ENCODE measurements at regions not wholly inside any gene's neighbourhood (a gene's known extent, or its start where the extent isn't known, plus 50 kb on each side); places are given as distances from the start of the nearest gene placed in this dataset.

DNA sequence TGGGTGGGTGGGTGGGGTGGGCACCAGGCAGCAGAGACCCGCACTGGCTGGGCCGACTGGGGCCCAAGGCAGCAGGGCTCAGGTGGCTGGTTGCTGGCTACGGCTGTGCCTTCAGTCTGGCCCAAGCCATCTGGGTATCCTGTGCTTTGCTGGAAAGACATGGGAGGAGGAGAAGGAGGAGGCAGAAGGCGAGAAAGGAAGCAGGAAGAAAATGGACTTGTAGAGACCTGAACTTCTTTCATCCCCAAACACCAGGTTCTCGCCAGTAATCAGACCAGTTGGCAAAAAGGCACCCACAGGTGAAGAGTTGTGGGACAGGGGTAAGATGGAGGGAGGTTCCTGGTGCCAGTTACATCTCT is 78.8 kb downstream of the IGLL1 start:
- Histone ChIP-seq H3K4me2 (ENCODE audit: insufficient read depth in 1 of 2, low read depth in 2 of 2, low read length in 2 of 2) (no peak overlapping the region), H3K27me3 (replicated peaks in 1 of 4; ENCODE audit: control insufficient read depth in 3 of 4, extremely low read depth in 1 of 4, insufficient read depth in 3 of 4, low read length in 3 of 4) (peaks cover 0 to 8% (median under 1%) of the 10 kb centered on the region in 4 experiments; a peak in 3 of 7 replicates), H2BK15ac (ENCODE audit: low read length) (no peak overlapping the region), H4K5ac (ENCODE audit: insufficient read length, low read depth, low read length) (no peak overlapping the region), H3K4ac (replicated peaks; ENCODE audit: insufficient read length, low read depth, low read length) (no peak overlapping the region), H3K27ac (ENCODE audit: low read depth, low read length) (no peak overlapping the region), H3K79me1 (ENCODE audit: low read depth, low read length) (no peaks in the 10 kb centered on the region), H2BK12ac (ENCODE audit: low read depth, low read length) (no peak overlapping the region), H2BK120ac (replicated peaks; ENCODE audit: low read depth, low read length) (no peak overlapping the region), H3K4me3 (ENCODE audit: extremely low read depth in 1 of 4, insufficient read depth in 2 of 4, low read depth in 3 of 4, low read length in 4 of 4) (no peak overlapping the region), H4K20me1 (replicated peaks in 1 of 2; ENCODE audit: control insufficient read depth in 1 of 2, insufficient read depth in 2 of 2, low read length in 2 of 2) (peaks cover 0 to 2% of the 10 kb centered on the region in 2 experiments), H2AFZ (ENCODE audit: low read length) (no peak overlapping the region), H3K36me3 (ENCODE audit: control insufficient read depth in 2 of 4, insufficient read depth in 4 of 4, low read length in 3 of 4) (no peaks in the 10 kb centered on the region), H3K23ac (ENCODE audit: insufficient read length) (no peak overlapping the region), H2BK5ac (ENCODE audit: low read depth, low read length) (no peak overlapping the region), H2BK20ac (ENCODE audit: low read length) (no peak overlapping the region), H3K18ac (ENCODE audit: extremely low read depth, low read length) (no peak overlapping the region), H2AK5ac (ENCODE audit: low read depth, low read length) (no peak overlapping the region), H3K79me2 (ENCODE audit: control insufficient read depth in 1 of 2, insufficient read depth in 2 of 2, low read length in 2 of 2) (no peaks in the 10 kb centered on the region), H3K9me3 (ENCODE audit: insufficient read depth in 2 of 2, low read depth in 1 of 2, low read length in 1 of 2) (no peaks in the 10 kb centered on the region), H3K23me2 (ENCODE audit: low read depth, low read length) (no peaks in the 10 kb centered on the region; the same call in 1 of the 2 replicates), H3K14ac (ENCODE audit: insufficient read length) (no peak overlapping the region), H4K91ac (replicated peaks; ENCODE audit: insufficient read length, low read length) (no peak overlapping the region), H3K4me1 (replicated peaks in 1 of 4; ENCODE audit: control insufficient read depth in 3 of 4, insufficient read depth in 4 of 4, low read length in 3 of 4) (peaks cover 0 to 10% (median 6%) of the 10 kb centered on the region in 4 experiments; a peak in 5 of 7 replicates), H3K9ac (replicated peaks in 1 of 4; ENCODE audit: extremely low read depth in 1 of 4, low read depth in 3 of 4, low read length in 3 of 4) (no peak overlapping the region), H4K8ac (ENCODE audit: extremely low read depth, insufficient read depth, low read length) (no peak overlapping the region), H3K56ac (replicated peaks; ENCODE audit: insufficient read length, low read depth, low read length) (no peak overlapping the region)
- ChIA-PET CTCF (ENCODE audit: partially characterized antibody) (no interaction called here), POLR2A (ENCODE audit: partially characterized antibody) (no interaction called here)
- WGBS, 2 experiments (ENCODE audit: extremely low coverage in 1 of 2, insufficient coverage in 1 of 2, insufficient read length in 1 of 2, insufficient replicate concordance in 2 of 2, low coverage in 1 of 2, low lambda C conversion rate in 2 of 2, missing lambda C conversion rate in 1 of 2): 79% methylated on average over 2 of the region's 5 CpGs; no CpG with 5 or more reads in 1 of the 2 experiments
- no peak for DNase-seq (ENCODE audit: low read depth in 1 of 2, low spot score in 2 of 2)
- FAIRE-seq: no peak
- TF ChIP-seq RAD21 (IDR thresholded peaks at IDR 0.05 in 1 of 2, conservative IDR thresholded peaks at IDR 0.05 in 1 of 2; ENCODE audit: low read depth in 2 of 2, low read length in 2 of 2): no peak
- TF ChIP-seq RNF2 (IDR thresholded peaks at IDR 0.05; ENCODE audit: borderline replicate concordance, low read depth, low read length, missing control alignments, poor library complexity, severe bottlenecking): no peak
- TF ChIP-seq KDM5A (IDR thresholded peaks at IDR 0.05; ENCODE audit: low read length): no peak
- TF ChIP-seq, protein P1, sequence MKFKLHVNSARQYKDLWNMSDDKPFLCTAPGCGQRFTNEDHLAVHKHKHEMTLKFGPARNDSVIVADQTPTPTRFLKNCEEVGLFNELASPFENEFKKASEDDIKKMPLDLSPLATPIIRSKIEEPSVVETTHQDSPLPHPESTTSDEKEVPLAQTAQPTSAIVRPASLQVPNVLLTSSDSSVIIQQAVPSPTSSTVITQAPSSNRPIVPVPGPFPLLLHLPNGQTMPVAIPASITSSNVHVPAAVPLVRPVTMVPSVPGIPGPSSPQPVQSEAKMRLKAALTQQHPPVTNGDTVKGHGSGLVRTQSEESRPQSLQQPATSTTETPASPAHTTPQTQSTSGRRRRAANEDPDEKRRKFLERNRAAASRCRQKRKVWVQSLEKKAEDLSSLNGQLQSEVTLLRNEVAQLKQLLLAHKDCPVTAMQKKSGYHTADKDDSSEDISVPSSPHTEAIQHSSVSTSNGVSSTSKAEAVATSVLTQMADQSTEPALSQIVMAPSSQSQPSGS (IDR thresholded peaks at IDR 0.05; ENCODE audit: low read length): no peak
- TF ChIP-seq EZH2 (IDR thresholded peaks at IDR 0.05; ENCODE audit: low read depth, low read length, severe bottlenecking): no peak
- no peak for TF ChIP-seq SRF (IDR thresholded peaks at IDR 0.05; ENCODE audit: low read depth, low read length)
- TF ChIP-seq, protein P2, sequence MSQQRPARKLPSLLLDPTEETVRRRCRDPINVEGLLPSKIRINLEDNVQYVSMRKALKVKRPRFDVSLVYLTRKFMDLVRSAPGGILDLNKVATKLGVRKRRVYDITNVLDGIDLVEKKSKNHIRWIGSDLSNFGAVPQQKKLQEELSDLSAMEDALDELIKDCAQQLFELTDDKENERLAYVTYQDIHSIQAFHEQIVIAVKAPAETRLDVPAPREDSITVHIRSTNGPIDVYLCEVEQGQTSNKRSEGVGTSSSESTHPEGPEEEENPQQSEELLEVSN (IDR thresholded peaks at IDR 0.05): no peak
- no peak for TF ChIP-seq SIX5 (IDR thresholded peaks at IDR 0.05; ENCODE audit: low read depth, low read length)
- TF ChIP-seq TBP (IDR thresholded peaks at IDR 0.05; ENCODE audit: low read depth, low read length): no peak
- no peak for TF ChIP-seq CBX8 (IDR thresholded peaks at IDR 0.05; ENCODE audit: borderline replicate concordance, low read depth, low read length)
- TF ChIP-seq ASH2L (IDR thresholded peaks at IDR 0.05; ENCODE audit: low read length): no peak
- TF ChIP-seq BACH1 (IDR thresholded peaks at IDR 0.05; ENCODE audit: low read length): no peak

Measured in H1 (cell line).